ENCODE measurements at regions not wholly inside any gene's neighbourhood (a gene's known extent, or its start where the extent isn't known, plus 50 kb on each side); places are given as distances from the start of the nearest gene placed in this dataset.

DNA sequence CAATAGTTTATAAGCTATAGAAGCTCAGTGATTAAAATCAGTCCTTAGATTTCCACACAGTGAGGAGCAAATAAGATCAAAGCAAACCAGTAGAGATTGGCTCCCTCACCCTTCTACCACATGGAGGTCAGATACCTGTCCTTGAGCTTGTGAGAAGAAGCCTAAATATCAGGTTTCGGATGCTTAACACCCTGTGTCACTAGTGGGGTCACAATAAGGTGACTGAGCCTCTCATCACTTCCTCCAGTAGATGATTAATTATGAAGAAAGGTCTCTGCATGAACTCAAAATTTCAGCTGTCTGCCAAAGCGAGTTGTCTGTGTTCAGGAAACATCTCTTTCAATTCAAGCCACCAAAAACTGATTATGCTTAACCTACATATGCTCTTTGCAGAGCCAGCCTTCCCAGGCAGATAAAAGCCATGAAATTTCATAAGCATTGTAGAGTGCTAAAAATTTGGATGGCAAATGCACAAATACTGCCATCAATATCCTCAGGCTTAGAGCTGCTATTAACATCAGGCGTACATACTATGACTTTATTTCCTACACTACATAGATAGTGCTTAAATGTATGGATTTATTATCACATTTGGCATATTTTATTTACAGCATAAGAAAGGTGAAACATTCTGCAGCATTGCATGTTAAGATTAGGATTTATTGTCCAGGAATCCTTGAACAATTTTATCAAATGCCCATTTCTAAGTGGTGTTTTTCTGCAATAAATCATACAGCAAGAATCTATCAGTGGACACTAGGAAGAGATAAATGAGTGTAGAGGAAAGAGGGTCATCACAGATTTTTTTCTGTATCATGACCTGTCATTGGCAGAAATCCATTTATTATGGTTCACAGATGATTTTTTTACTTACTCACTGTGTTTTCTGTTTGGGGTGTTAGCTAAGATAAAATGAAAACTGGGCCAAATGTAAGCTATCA, 285.1 kb upstream of the SP8 start:
- no peaks in the 10 kb centered on the region for H4K20me1 ChIP-seq (replicated peaks; ENCODE audit: control insufficient read depth, extremely low read depth, insufficient read depth, low read length)
- H2AFZ ChIP-seq (ENCODE audit: low read depth, low read length), result no peak overlapping the region
- DNase-seq (ENCODE audit: low read depth, low spot score) (no peak), FAIRE-seq (no peak)
- H3K9ac ChIP-seq (replicated peaks; ENCODE audit: extremely low read depth, insufficient read depth, low read length), result no peak overlapping the region
- TF ChIP-seq POLR2A (IDR thresholded peaks at IDR 0.05; ENCODE audit: low read depth, low read length) (no peak), FOS (IDR thresholded peaks at IDR 0.05; ENCODE audit: borderline replicate concordance, insufficient read depth, low read length) (no peak), EZH2 (IDR thresholded peaks at IDR 0.05; ENCODE audit: borderline replicate concordance, low read depth, low read length, severe bottlenecking) (no peak), MYC (IDR thresholded peaks at IDR 0.05; ENCODE audit: low read depth, low read length) (no peak), GATA2 (IDR thresholded peaks at IDR 0.05; ENCODE audit: insufficient read depth, insufficient read length, low read depth, low read length) (no peak), POLR2AphosphoS5 (IDR thresholded peaks at IDR 0.05; ENCODE audit: insufficient read depth, low read depth, low read length) (no peak), JUN (IDR thresholded peaks at IDR 0.05; ENCODE audit: borderline replicate concordance, insufficient read depth, insufficient read length, low read depth) (no peak)
- TF ChIP-seq, protein P1, sequence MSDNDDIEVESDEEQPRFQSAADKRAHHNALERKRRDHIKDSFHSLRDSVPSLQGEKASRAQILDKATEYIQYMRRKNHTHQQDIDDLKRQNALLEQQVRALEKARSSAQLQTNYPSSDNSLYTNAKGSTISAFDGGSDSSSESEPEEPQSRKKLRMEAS (IDR thresholded peaks at IDR 0.05; ENCODE audit: insufficient read depth, insufficient read length), result no peak
- TF ChIP-seq, protein P2, sequence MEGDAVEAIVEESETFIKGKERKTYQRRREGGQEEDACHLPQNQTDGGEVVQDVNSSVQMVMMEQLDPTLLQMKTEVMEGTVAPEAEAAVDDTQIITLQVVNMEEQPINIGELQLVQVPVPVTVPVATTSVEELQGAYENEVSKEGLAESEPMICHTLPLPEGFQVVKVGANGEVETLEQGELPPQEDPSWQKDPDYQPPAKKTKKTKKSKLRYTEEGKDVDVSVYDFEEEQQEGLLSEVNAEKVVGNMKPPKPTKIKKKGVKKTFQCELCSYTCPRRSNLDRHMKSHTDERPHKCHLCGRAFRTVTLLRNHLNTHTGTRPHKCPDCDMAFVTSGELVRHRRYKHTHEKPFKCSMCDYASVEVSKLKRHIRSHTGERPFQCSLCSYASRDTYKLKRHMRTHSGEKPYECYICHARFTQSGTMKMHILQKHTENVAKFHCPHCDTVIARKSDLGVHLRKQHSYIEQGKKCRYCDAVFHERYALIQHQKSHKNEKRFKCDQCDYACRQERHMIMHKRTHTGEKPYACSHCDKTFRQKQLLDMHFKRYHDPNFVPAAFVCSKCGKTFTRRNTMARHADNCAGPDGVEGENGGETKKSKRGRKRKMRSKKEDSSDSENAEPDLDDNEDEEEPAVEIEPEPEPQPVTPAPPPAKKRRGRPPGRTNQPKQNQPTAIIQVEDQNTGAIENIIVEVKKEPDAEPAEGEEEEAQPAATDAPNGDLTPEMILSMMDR (IDR thresholded peaks at IDR 0.05; ENCODE audit: extremely low read depth in 1 of 2, insufficient read depth in 1 of 2, low read depth in 1 of 2, low read length in 2 of 2), result no peak
- H3K79me2 ChIP-seq (ENCODE audit: control insufficient read depth, insufficient read depth, low read length), result no peaks in the 10 kb centered on the region
- no peak overlapping the region for H3K4me3 ChIP-seq (replicated peaks in 1 of 3; ENCODE audit: insufficient read depth in 1 of 3, low read depth in 1 of 3, low read length in 3 of 3)
- intact Hi-C loops (cut with micrococcal nuclease), result no loop called here
- dilution Hi-C loops (cut with MboI; ENCODE audit: extremely low pct_ligation_motif_present, low sequenced_read_pairs), result no loop called here
- H3K36me3 ChIP-seq (ENCODE audit: control insufficient read depth in 2 of 2, extremely low read depth in 1 of 2, insufficient read depth in 2 of 2, low read length in 2 of 2), result no peaks in the 10 kb centered on the region
- ChIA-PET POLR2A (no interaction called here), CTCF (interaction anchor here (2.1 kb wide), 1 partner anchor 10 kb away, joined by 6 read pairs; no protein-coding TSS in a partner anchor)
- H3K9me3 ChIP-seq (replicated peaks; ENCODE audit: control insufficient read depth, insufficient read depth, low read length), result no peaks in the 10 kb centered on the region
- no TSS peak for BruUV-seq (replicated peaks)
- no peaks in the 10 kb centered on the region for H3K4me1 ChIP-seq (ENCODE audit: control insufficient read depth, extremely low read depth, insufficient read depth, low read length)
- no peak overlapping the region for H3K27ac ChIP-seq (ENCODE audit: insufficient read depth, low read depth, low read length)
- no peak overlapping the region for H3K4me2 ChIP-seq (ENCODE audit: insufficient read depth, low read length)
- H3K27me3 ChIP-seq (ENCODE audit: control insufficient read depth in 2 of 2, insufficient read depth in 2 of 2, low read length in 2 of 2), result no peaks in the 10 kb centered on the region
- H3K9me1 ChIP-seq (replicated peaks; ENCODE audit: control insufficient read depth, extremely low read depth, insufficient read depth, low read length), result no peaks in the 10 kb centered on the region

All from endothelial cell of umbilical vein (primary cell).